Thyroid gland (tissue), 4 donors: ENCODE measurements at regions not wholly inside any gene's neighbourhood (a gene's known extent, or its start where the extent isn't known, plus 50 kb on each side); places are given as distances from the start of the nearest gene placed in this dataset.

Experiments
- POLR2A ChIP-seq, 2 donors: fragments of 450-650 bp; IDR thresholded peaks; one replicate each; pipeline ENCODE4 v1.6.1; 2017; ENCODE audit warnings: antibody characterized with exemption in 2 of 2, mild to moderate bottlenecking in 2 of 2, moderate library complexity in 1 of 2
- TF ChIP-seq, protein P1 (sequence below), 6 experiments: fragments of 200-600 bp in 3 of 6; fragments of 450-650 bp in 3 of 6; sonication (generic) in 3 of 6; IDR thresholded peaks; one replicate each; pipeline ENCODE4 v1.5.1; 2016 to 2019; ENCODE audit warnings: antibody characterized with exemption in 6 of 6, mild to moderate bottlenecking in 2 of 6, inconsistent platforms in 1 of 6, moderate library complexity in 1 of 6

DNA sequence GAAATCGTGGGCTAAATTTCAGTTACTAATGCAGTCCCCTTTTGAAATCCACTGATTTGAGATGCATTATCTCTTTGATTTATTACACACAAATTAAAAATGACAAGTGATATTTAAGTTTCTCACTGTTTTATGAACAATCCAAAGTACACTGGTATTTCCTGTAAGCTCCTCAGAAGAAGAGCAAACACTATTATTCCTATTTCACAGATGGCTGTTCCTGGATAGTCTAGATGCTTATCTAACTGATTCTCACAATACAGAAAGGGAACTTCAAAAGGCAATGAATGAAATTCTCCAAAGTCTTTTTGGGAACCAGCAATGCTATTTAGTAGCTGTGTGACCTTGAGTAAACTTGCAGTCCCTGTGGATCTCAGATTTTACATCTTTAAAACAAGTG, 404.7 kb upstream of the DAB2 start:
- TF ChIP-seq POLR2A (IDR thresholded peaks at IDR 0.05), result no peak
- TF ChIP-seq, protein P1, sequence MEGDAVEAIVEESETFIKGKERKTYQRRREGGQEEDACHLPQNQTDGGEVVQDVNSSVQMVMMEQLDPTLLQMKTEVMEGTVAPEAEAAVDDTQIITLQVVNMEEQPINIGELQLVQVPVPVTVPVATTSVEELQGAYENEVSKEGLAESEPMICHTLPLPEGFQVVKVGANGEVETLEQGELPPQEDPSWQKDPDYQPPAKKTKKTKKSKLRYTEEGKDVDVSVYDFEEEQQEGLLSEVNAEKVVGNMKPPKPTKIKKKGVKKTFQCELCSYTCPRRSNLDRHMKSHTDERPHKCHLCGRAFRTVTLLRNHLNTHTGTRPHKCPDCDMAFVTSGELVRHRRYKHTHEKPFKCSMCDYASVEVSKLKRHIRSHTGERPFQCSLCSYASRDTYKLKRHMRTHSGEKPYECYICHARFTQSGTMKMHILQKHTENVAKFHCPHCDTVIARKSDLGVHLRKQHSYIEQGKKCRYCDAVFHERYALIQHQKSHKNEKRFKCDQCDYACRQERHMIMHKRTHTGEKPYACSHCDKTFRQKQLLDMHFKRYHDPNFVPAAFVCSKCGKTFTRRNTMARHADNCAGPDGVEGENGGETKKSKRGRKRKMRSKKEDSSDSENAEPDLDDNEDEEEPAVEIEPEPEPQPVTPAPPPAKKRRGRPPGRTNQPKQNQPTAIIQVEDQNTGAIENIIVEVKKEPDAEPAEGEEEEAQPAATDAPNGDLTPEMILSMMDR (IDR thresholded peaks at IDR 0.05), result no peak
